IMR-90 (cell line): ENCODE measurements at regions not wholly inside any gene's neighbourhood (a gene's known extent, or its start where the extent isn't known, plus 50 kb on each side); places are given as distances from the start of the nearest gene placed in this dataset.

ENCODE experiments used
- ATAC-seq: fragments of 200-7000 bp; cut with Tn5 transposase; 2 replicates; pipeline ENCODE4 v1.9.1; 2020; ENCODE audit warnings: low read depth, mild to moderate bottlenecking, moderate library complexity
- BruUV-seq: library from RNA; stranded (reverse); fragments of 400-500 nt; replicated peaks from 2 replicates; lab custom pipeline; 2021; lab: Mats Ljungman, UMichigan
- CTCF ChIA-PET: fragments of 300-600 bp; formaldehyde crosslinking; extraction: SDS; loops from one replicate; lab custom pipeline; 2021; ENCODE audit warnings: antibody characterized with exemption; lab: Yijun Ruan, JAX
- POLR2A ChIA-PET: fragments of 300-600 bp; sonication (Branson Sonifier 250); formaldehyde crosslinking; loops from one replicate; lab custom pipeline; 2022; ENCODE audit warnings: antibody characterized with exemption; ENCODE audit not compliant: unreplicated experiment; lab: Charles Lee
- DNase-seq: peaks from one replicate; pipeline ENCODE4 v3.0.0; 2013
- H2AFZ ChIP-seq: replicated peaks from 2 replicates; pipeline ENCODE3; 2013; ENCODE audit warnings: low read length, mild to moderate bottlenecking; ENCODE audit not compliant: poor library complexity
- H2AK5ac ChIP-seq: 2 replicates; pipeline ENCODE4 v1.6.1; 2013; ENCODE audit warnings: low read depth, low read length, inconsistent platforms
- H2AK9ac ChIP-seq: replicated peaks from 2 replicates; pipeline ENCODE3; 2013; ENCODE audit warnings: mild to moderate bottlenecking, low read depth, low read length, moderate library complexity; ENCODE audit not compliant: poor library complexity
- H2BK120ac ChIP-seq: 2 replicates; pipeline ENCODE4 v1.6.1; 2013; ENCODE audit warnings: low read depth, low read length, inconsistent platforms
- H2BK15ac ChIP-seq: 3 replicates; pipeline ENCODE4 v1.6.1; 2013; ENCODE audit warnings: low read depth, low read length, inconsistent platforms
- H2BK20ac ChIP-seq: 2 replicates; pipeline ENCODE4 v1.6.1; 2013; ENCODE audit warnings: low read depth, mild to moderate bottlenecking, inconsistent platforms, low read length, moderate library complexity
- H2BK5ac ChIP-seq: 2 replicates; pipeline ENCODE4 v1.6.1; 2013; ENCODE audit warnings: mild to moderate bottlenecking, low read depth, low read length, inconsistent platforms; ENCODE audit not compliant: poor library complexity, severe bottlenecking
- H3K14ac ChIP-seq: replicated peaks from 2 replicates; pipeline ENCODE4 v1.6.1; 2013; ENCODE audit warnings: low read depth, low read length, inconsistent platforms
- H3K18ac ChIP-seq: 2 replicates; pipeline ENCODE4 v1.6.1; 2013; ENCODE audit warnings: low read depth, low read length, control low read depth
- H3K23ac ChIP-seq: 2 replicates; pipeline ENCODE4 v1.6.1; 2013; ENCODE audit warnings: low read depth, low read length, inconsistent platforms
- H3K27ac ChIP-seq: 2 replicates; pipeline ENCODE4 v1.5.1; 2013; ENCODE audit warnings: mild to moderate bottlenecking, control low read depth, low read length; ENCODE audit not compliant: insufficient read depth
- H3K27me3 ChIP-seq: 2 replicates; pipeline ENCODE4 v1.6.1; 2013; ENCODE audit warnings: low read length; ENCODE audit not compliant: control insufficient read depth, insufficient read depth
- H3K36me3 ChIP-seq: 2 replicates; pipeline ENCODE4 v1.6.1; 2013; ENCODE audit warnings: low read length, mixed read lengths; ENCODE audit not compliant: control insufficient read depth, insufficient read depth
- H3K4ac ChIP-seq: 2 replicates; pipeline ENCODE4 v1.6.1; 2013; ENCODE audit warnings: low read depth, low read length, inconsistent platforms
- H3K4me1 ChIP-seq: 2 replicates; pipeline ENCODE4 v1.6.1; 2013; ENCODE audit warnings: low read length, mixed read lengths; ENCODE audit not compliant: control insufficient read depth, insufficient read depth
- H3K4me2 ChIP-seq: 2 replicates; pipeline ENCODE4 v1.6.1; 2013; ENCODE audit warnings: low read depth, mild to moderate bottlenecking, control low read depth, low read length, moderate library complexity
- H3K4me3 ChIP-seq: 2 replicates; pipeline ENCODE4 v1.5.1; 2013; ENCODE audit warnings: low read depth, mild to moderate bottlenecking, control low read depth, low read length, moderate library complexity; ENCODE audit not compliant: insufficient read depth
- H3K56ac ChIP-seq: 2 replicates; pipeline ENCODE4 v1.6.1; 2013; ENCODE audit warnings: low read length, inconsistent platforms; ENCODE audit not compliant: insufficient read depth; ENCODE audit errors: extremely low read depth
- H3K79me1 ChIP-seq, 2 experiments: 2 replicates each; pipeline ENCODE4 v1.6.1; 2013; ENCODE audit warnings: low read length in 2 of 2, inconsistent platforms in 1 of 2, low read depth in 1 of 2
- H3K9ac ChIP-seq: 2 replicates; pipeline ENCODE4 v1.6.1; 2013; ENCODE audit warnings: low read depth, low read length, control low read depth
- H3K9me1 ChIP-seq: 2 replicates; pipeline ENCODE4 v1.6.1; 2013; ENCODE audit warnings: low read length, inconsistent platforms; ENCODE audit not compliant: insufficient read depth
- H3K9me3 ChIP-seq: 2 replicates; pipeline ENCODE4 v1.6.1; 2013; ENCODE audit warnings: low read length; ENCODE audit not compliant: control insufficient read depth, insufficient read depth
- H4K20me1 ChIP-seq: 2 replicates; pipeline ENCODE4 v1.6.1; 2013; ENCODE audit warnings: low read length, inconsistent platforms; ENCODE audit not compliant: insufficient read depth
- H4K5ac ChIP-seq: 2 replicates; pipeline ENCODE4 v1.6.1; 2013; ENCODE audit warnings: mild to moderate bottlenecking, low read depth, low read length, control low read depth
- H4K8ac ChIP-seq, 2 experiments: 2 replicates each; pipeline ENCODE4 v1.6.1; 2013; ENCODE audit warnings: low read depth in 2 of 2, low read length in 2 of 2, control low read depth in 1 of 2, inconsistent platforms in 1 of 2
- H4K91ac ChIP-seq: 2 replicates; pipeline ENCODE4 v1.6.1; 2013; ENCODE audit warnings: low read depth, low read length, inconsistent platforms; ENCODE audit not compliant: insufficient read depth
- CTCF ChIP-seq: conservative IDR thresholded peaks from 2 replicates; pipeline ENCODE4 v1.5.1; 2012; ENCODE audit warnings: mild to moderate bottlenecking, low read depth, low read length, improper control_type of control experiment
- WGBS, 2 experiments: methylation state at CpG; one replicate each; pipeline versions ENCODE4 v1.1.5 to v1.1.7; 2013; ENCODE audit warnings: missing lambda C conversion rate in 2 of 2; ENCODE audit not compliant: insufficient read length in 1 of 2; ENCODE audit errors: extremely low coverage in 2 of 2; 5-methylcytosine and 5-hydroxymethylcytosine counted together
- dilution Hi-C: fragments of 300-500 bp; cut with HindIII; formaldehyde crosslinking; loops from one replicate; pipeline ENCODE4 v1.14.3; 2018; ENCODE audit warnings: low sequenced_read_pairs; ENCODE audit not compliant: unreplicated experiment
- in situ Hi-C: fragments of 300-500 bp; cut with MboI; formaldehyde crosslinking; loops from 3 replicates; pipeline ENCODE4 v1.14.3; 2019; ENCODE audit warnings: low sequenced_read_pairs, inconsistent platforms, mixed read lengths
- intact Hi-C: fragments of 100-400 bp; cut with micrococcal nuclease; formaldehyde crosslinking; loops from 2 replicates; pipeline ENCODE4 v1.10.0; 2022

- Histone ChIP-seq H4K20me1 (no peaks in the 10 kb centered on the region), H3K56ac (no peak overlapping the region), H4K91ac (no peak overlapping the region), H3K18ac (no peak overlapping the region), H3K9me3 (peaks cover 18% of the 10 kb centered on the region), H2AK5ac (no peak overlapping the region), H2BK20ac (no peak overlapping the region), H3K9me1 (no peaks in the 10 kb centered on the region), H3K27me3 (no peaks in the 10 kb centered on the region), H3K9ac (no peak overlapping the region), H2BK5ac (no peak overlapping the region), H3K4me1 (no peaks in the 10 kb centered on the region), H2BK120ac (no peak overlapping the region), H3K79me1 (no peaks in the 10 kb centered on the region), H3K4ac (no peak overlapping the region), H4K8ac (no peak overlapping the region), H3K27ac (no peak overlapping the region), H3K4me2 (no peak overlapping the region), H2BK15ac (no peak overlapping the region), H2AK9ac (no peak overlapping the region), H3K23ac (no peak overlapping the region), H3K14ac (no peak overlapping the region), H4K5ac (no peak overlapping the region), H3K36me3 (no peaks in the 10 kb centered on the region), H2AFZ (no peak overlapping the region), H3K4me3 (no peak overlapping the region)
- intact Hi-C loops = no loop called here
- no TSS peak for BruUV-seq
- CTCF ChIA-PET = no interaction called here
- no peak for DNase-seq
- in situ Hi-C loops = loop anchor here (25.0 kb wide), 1 partner anchor 1503 kb away; no protein-coding TSS in a partner anchor
- no peak for ATAC-seq
- no peak for TF ChIP-seq CTCF
- POLR2A ChIA-PET = no interaction called here
- WGBS, 2 experiments = 72% methylated on average over 3 of the region's 9 CpGs; no CpG with 5 or more reads in 1 of the 2 experiments
- dilution Hi-C loops = no loop called here
These were observed 51.1 kb upstream of the ISX start for GRCh38 chr22:35014812-35015211.
